DOHH2 (cell line): ENCODE measurements at regions not wholly inside any gene's neighbourhood (a gene's known extent, or its start where the extent isn't known, plus 50 kb on each side); places are given as distances from the start of the nearest gene placed in this dataset.

Experiments used
- EZH2phosphoT487 ChIP-seq: fragments of 200-600 bp; sonication (generic); IDR thresholded peaks from 2 replicates; pipeline ENCODE4 v1.6.1; 2017; ENCODE audit warnings: borderline replicate concordance, mild to moderate bottlenecking, antibody characterized with exemption, low read length, moderate library complexity, mixed read lengths
- TF ChIP-seq, protein P1 (sequence below): fragments of 200-600 bp; sonication (generic); IDR thresholded peaks from one replicate; pipeline ENCODE4 v1.5.1; 2014; ENCODE audit warnings: antibody characterized with exemption, mild to moderate bottlenecking, low read depth, low read length; ENCODE audit not compliant: poor library complexity, severe bottlenecking

DNA sequence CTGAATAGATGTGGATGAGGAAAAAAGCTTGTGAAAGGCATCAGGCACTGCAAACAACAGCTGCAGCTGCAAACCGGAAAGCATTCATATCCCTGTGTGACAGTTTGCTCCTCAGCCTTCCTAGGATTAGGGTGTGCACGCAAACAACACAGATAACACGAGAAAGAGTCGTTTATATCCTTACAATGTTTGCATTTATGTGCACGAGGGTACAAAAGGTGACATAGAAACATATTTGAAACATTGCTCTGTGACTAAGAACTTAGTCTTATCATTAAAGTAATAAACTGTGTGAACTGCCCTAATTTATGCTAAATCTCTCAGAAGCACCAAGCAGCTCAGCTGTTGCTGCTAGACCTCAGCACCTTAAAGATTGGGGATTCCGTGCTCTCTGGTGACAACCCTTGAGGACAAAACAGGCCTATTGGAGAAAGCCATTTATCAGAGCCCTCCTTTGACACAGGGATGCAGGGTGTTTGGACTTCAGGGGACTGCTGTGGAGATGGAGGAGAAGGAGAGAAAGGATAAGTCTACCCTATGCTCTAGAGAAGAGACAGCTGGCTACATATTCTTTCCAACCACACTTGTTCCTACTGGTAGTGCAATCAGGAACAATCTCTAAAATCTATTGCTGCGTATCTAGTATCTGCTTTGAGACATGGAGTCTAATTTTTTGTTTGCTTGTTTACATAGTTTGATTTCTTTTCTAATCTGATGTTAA, 176.2 kb downstream of the GNAT3 start:
- TF ChIP-seq, protein P1, sequence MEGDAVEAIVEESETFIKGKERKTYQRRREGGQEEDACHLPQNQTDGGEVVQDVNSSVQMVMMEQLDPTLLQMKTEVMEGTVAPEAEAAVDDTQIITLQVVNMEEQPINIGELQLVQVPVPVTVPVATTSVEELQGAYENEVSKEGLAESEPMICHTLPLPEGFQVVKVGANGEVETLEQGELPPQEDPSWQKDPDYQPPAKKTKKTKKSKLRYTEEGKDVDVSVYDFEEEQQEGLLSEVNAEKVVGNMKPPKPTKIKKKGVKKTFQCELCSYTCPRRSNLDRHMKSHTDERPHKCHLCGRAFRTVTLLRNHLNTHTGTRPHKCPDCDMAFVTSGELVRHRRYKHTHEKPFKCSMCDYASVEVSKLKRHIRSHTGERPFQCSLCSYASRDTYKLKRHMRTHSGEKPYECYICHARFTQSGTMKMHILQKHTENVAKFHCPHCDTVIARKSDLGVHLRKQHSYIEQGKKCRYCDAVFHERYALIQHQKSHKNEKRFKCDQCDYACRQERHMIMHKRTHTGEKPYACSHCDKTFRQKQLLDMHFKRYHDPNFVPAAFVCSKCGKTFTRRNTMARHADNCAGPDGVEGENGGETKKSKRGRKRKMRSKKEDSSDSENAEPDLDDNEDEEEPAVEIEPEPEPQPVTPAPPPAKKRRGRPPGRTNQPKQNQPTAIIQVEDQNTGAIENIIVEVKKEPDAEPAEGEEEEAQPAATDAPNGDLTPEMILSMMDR, result no peak
- TF ChIP-seq EZH2phosphoT487, result no peak
